GM06990 (cell line): ENCODE measurements at regions not wholly inside any gene's neighbourhood (a gene's known extent, or its start where the extent isn't known, plus 50 kb on each side); places are given as distances from the start of the nearest gene placed in this dataset.

Experiments used
- DNase-seq: peaks from one replicate; pipeline ENCODE4 v3.0.0-alpha.2; 2011; ENCODE audit not compliant: insufficient read length; ENCODE audit errors: extremely low read depth
- H3K27me3 ChIP-seq: replicated peaks from 2 replicates; pipeline ENCODE4 v1.6.0; 2011; ENCODE audit warnings: low read length; ENCODE audit not compliant: control insufficient read depth, insufficient read depth
- H3K36me3 ChIP-seq: 2 replicates; pipeline ENCODE4 v1.5.1; 2011; ENCODE audit warnings: low read length; ENCODE audit not compliant: control insufficient read depth, insufficient read depth
- H3K4me3 ChIP-seq: replicated peaks from 2 replicates; pipeline ENCODE4 v1.5.1; 2011; ENCODE audit warnings: low read depth, mild to moderate bottlenecking, control low read depth, low read length
- TF ChIP-seq, protein P1 (sequence below): IDR thresholded peaks from 2 replicates; pipeline ENCODE4 v1.5.1; 2011; ENCODE audit warnings: low read length, control low read depth, mild to moderate bottlenecking, inconsistent platforms; ENCODE audit not compliant: insufficient read depth, poor library complexity, severe bottlenecking

DNA sequence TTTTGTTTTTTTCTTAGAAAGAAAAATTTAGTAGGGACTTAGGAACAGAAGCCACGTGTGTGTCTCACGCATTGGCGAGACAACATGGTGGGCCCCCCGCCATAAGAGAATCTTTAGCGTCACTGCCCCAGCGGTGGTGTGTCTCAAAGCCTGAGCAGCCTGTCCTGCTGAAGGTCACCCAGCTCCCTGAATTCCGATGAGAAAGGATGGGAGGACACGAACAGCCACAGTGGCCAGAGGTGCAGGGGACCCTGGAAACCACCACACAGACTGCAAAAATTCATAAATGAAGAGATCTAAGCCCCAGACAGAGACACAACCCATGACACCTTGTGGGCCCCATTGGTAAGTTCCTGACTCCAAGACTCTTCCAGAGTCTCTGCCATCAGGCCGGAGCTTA, 266.1 kb upstream of the RAB6C start:
- Histone ChIP-seq H3K36me3 (no peaks in the 10 kb centered on the region), H3K27me3 (peaks cover 2% of the 10 kb centered on the region; the same call in 1 of the 2 replicates), H3K4me3 (no peak overlapping the region)
- TF ChIP-seq, protein P1, sequence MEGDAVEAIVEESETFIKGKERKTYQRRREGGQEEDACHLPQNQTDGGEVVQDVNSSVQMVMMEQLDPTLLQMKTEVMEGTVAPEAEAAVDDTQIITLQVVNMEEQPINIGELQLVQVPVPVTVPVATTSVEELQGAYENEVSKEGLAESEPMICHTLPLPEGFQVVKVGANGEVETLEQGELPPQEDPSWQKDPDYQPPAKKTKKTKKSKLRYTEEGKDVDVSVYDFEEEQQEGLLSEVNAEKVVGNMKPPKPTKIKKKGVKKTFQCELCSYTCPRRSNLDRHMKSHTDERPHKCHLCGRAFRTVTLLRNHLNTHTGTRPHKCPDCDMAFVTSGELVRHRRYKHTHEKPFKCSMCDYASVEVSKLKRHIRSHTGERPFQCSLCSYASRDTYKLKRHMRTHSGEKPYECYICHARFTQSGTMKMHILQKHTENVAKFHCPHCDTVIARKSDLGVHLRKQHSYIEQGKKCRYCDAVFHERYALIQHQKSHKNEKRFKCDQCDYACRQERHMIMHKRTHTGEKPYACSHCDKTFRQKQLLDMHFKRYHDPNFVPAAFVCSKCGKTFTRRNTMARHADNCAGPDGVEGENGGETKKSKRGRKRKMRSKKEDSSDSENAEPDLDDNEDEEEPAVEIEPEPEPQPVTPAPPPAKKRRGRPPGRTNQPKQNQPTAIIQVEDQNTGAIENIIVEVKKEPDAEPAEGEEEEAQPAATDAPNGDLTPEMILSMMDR = no peak
- no peak for DNase-seq

DNA sequence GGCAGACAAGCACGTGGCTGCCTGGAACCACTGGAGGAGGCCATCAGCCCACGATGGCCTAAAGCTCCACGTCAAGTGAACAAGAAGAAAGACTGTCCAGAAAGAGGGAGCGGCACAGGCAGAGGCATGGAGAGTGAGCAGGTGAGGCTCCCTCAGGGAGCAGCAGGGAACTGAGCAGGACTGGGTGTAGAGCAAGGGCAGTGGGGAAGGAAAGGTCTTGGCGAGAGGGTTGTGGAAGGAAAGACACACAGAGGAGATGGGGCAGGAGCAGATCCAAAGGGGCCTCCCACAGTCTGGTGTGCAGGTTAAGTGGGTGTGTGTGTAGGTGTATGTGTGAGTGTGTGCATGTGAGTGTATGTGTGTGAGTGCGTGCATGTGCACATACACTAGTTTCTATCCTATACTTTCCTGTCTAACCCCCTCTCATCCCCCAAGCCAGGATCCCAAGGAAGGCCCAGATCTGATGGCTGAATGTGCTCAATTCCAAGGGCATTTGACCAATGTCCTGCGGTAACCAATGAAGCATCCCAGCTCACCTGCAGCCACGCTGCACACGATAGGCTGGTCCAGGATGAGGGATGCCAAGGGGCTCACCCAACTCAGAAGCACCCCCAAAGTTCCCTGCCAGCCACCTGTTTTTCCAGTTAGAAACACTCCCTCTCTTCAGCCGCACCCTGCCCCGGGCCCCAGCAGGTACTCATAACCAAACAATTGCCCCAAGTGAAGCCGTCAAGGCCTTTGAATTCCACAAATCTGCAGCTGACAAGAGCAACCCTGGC, 262.5 kb upstream of the RAB6C start:
- TF ChIP-seq, protein P1 = no peak
- peaks cover 2% of the 10 kb centered on the region; the same call in 1 of the 2 replicates for H3K27me3 ChIP-seq
- DNase-seq = no peak

DNA sequence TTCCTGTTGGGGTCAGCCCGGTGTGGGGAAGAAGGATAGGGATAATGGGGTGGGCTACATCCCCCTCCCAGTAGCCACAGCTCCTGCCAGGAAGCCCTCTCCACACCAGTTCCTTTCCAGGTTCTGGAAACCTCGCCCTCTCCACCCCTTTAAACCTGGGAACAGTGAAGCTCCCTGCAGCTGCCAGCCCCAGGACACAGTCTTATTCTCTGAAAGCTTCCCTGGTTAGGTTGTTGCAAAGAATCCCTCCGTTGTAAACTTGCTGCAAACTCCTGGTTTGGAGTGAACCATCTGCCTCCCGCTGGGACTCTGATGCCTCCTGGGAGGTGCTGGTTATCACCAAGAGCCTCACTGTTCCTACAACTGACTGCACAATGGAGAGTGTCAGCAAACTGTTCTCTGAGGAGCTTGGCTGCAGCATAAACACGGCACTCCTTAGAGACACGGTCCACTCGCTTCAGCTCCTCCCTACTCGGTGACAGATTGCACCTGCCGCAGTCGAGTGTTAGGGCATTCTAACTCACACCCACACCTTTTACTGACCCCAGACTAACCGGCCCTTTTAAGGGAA, 261.8 kb upstream of the RAB6C start:
- H3K27me3 ChIP-seq = peaks cover 2% of the 10 kb centered on the region; the same call in 1 of the 2 replicates

More for the DNA sequence above, 262.5 kb upstream of the RAB6C start:
- no peaks in the 10 kb centered on the region for H3K36me3 ChIP-seq
- no peak overlapping the region for H3K4me3 ChIP-seq

GRCh38 chr2:129719335-129719734, 260.1 kb upstream of the RAB6C start:
- no peak for DNase-seq
- Histone ChIP-seq H3K4me3 (no peak overlapping the region), H3K27me3 (peaks cover 2% of the 10 kb centered on the region; the same call in 1 of the 2 replicates), H3K36me3 (no peaks in the 10 kb centered on the region)
- TF ChIP-seq, protein P1 = no peak

More for the DNA sequence above, 261.8 kb upstream of the RAB6C start:
- TF ChIP-seq, protein P1 = no peak
- Histone ChIP-seq H3K36me3 (no peaks in the 10 kb centered on the region), H3K4me3 (no peak overlapping the region)
- DNase-seq = no peak

DNA sequence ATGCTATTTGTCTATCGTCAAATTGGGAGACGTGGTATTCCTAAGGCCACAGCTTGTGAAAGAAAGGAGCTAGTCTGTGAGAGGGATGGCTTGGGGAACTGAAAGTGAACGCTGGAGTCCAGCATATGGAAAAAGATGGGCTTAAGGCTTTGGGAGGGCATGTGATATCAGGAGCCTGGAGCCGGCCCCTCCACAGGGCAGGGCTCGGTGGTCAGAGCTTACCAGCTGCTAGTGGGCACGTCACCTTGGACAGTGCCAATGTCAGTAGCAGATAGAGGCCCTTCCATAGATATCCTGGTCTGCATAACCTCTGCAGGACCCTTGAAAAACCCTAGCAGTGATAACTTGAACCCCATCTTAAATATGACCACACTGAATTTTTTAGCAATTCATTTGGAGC, 259.1 kb upstream of the RAB6C start:
- peaks cover 2% of the 10 kb centered on the region for H3K27me3 ChIP-seq
- no peaks in the 10 kb centered on the region for H3K36me3 ChIP-seq
- no peak for DNase-seq
- no peak overlapping the region for H3K4me3 ChIP-seq
- TF ChIP-seq, protein P1 = no peak
